ENCODE measurements at regions not wholly inside any gene's neighbourhood (a gene's known extent, or its start where the extent isn't known, plus 50 kb on each side); places are given as distances from the start of the nearest gene placed in this dataset.

- TF ChIP-seq CTCF (IDR thresholded peaks at IDR 0.05), result no peak
- TF ChIP-seq ZFX (IDR thresholded peaks at IDR 0.05; ENCODE audit: borderline replicate concordance), result no peak
Observed at GRCh38 chr7:38017320-38017719, 96.9 kb downstream of the EPDR1 start.

Data from 22Rv1 (cell line).